WTC11 (cell line): ENCODE measurements at regions not wholly inside any gene's neighbourhood (a gene's known extent, or its start where the extent isn't known, plus 50 kb on each side); places are given as distances from the start of the nearest gene placed in this dataset.
A peak's percentile ranks its signal among the peaks of the same experiment; 100 is the strongest.

Experiments used
- ATAC-seq: fragments of 200-7000 bp; cut with Tn5 transposase; 2 replicates; pipeline ENCODE4 v1.10.0; 2021; ENCODE audit warnings: mild to moderate bottlenecking, moderate library complexity
- CTCF ChIA-PET: fragments of 300-600 bp; sonication (Branson Sonifier 250); formaldehyde crosslinking; loops from one replicate; lab custom pipeline; 2021; ENCODE audit warnings: antibody characterized with exemption; lab: Charles Lee
- POLR2A ChIA-PET: fragments of 350-600 bp; sonication (Branson Sonifier 250); formaldehyde crosslinking; loops from one replicate; lab custom pipeline; 2021; ENCODE audit warnings: antibody characterized with exemption; lab: Charles Lee
- DNase-seq: peaks from one replicate; pipeline ENCODE4 v3.0.0; 2021; ENCODE audit warnings: low spot score
- H3K27ac Mint-ChIP-seq: 2 replicates; pipeline ENCODE4 v1.8.0; 2021; ENCODE audit warnings: mixed read lengths
- H3K27me3 Mint-ChIP-seq: 2 replicates; pipeline ENCODE4 v1.8.0; 2021; ENCODE audit warnings: low read depth, mild to moderate bottlenecking, moderate library complexity, mixed read lengths
- H3K36me3 Mint-ChIP-seq: 2 replicates; pipeline ENCODE4 v1.8.0; 2021; ENCODE audit warnings: mixed read lengths
- H3K4me1 Mint-ChIP-seq: 2 replicates; pipeline ENCODE4 v1.8.0; 2022; ENCODE audit warnings: mixed read lengths
- H3K4me3 Mint-ChIP-seq: 2 replicates; pipeline ENCODE4 v1.8.0; 2021; ENCODE audit warnings: mild to moderate bottlenecking, moderate library complexity, mixed read lengths
- H3K9me3 Mint-ChIP-seq: 2 replicates; pipeline ENCODE4 v1.8.0; 2021; ENCODE audit warnings: mixed read lengths
- ATF1 ChIP-seq: sonication (generic); formaldehyde crosslinking; IDR thresholded peaks from 2 replicates; pipeline ENCODE4 v1.8.1; 2023; ENCODE audit warnings: mild to moderate bottlenecking, moderate library complexity, missing genetic modification reagents
- CBFB ChIP-seq: sonication (generic); formaldehyde crosslinking; IDR thresholded peaks from 2 replicates; pipeline ENCODE4 v1.8.1; 2022; ENCODE audit warnings: mild to moderate bottlenecking, low read depth, missing genetic modification reagents
- ESRRA ChIP-seq: sonication (generic); formaldehyde crosslinking; IDR thresholded peaks from 2 replicates; pipeline ENCODE4 v1.8.1; 2022; ENCODE audit warnings: mild to moderate bottlenecking, missing genetic modification reagents, borderline replicate concordance
- GABPB1 ChIP-seq: sonication (generic); formaldehyde crosslinking; IDR thresholded peaks from 2 replicates; pipeline ENCODE4 v1.8.1; 2023; ENCODE audit warnings: mild to moderate bottlenecking, missing genetic modification reagents
- JAZF1 ChIP-seq: fragments of 250-450 bp; sonication (Bioruptor Pico); IDR thresholded peaks from 2 replicates; pipeline ENCODE4 v1.9.0; 2021; ENCODE audit warnings: moderate library complexity, mild to moderate bottlenecking, inconsistent platforms
- JUN ChIP-seq: sonication (generic); formaldehyde crosslinking; IDR thresholded peaks from 2 replicates; pipeline ENCODE4 v1.8.0; 2023; ENCODE audit warnings: mild to moderate bottlenecking, missing genetic modification reagents
- MYBL2 ChIP-seq: sonication (generic); formaldehyde crosslinking; IDR thresholded peaks from 2 replicates; pipeline ENCODE4 v1.8.1; 2023; ENCODE audit warnings: mild to moderate bottlenecking, moderate library complexity, missing genetic modification reagents
- NFE2L1 ChIP-seq: sonication (generic); formaldehyde crosslinking; IDR thresholded peaks from 2 replicates; pipeline ENCODE4 v1.8.1; 2023; ENCODE audit warnings: missing genetic modification reagents
- NR2C2 ChIP-seq: sonication (generic); formaldehyde crosslinking; IDR thresholded peaks from 2 replicates; pipeline ENCODE4 v1.8.0; 2022; ENCODE audit warnings: mild to moderate bottlenecking, missing genetic modification reagents
- OVOL2 ChIP-seq: fragments of 250-450 bp; sonication (Bioruptor Pico); IDR thresholded peaks from 2 replicates; pipeline ENCODE4 v1.9.0; 2021; ENCODE audit warnings: mild to moderate bottlenecking, borderline replicate concordance
- RORB ChIP-seq: fragments of 250-450 bp; sonication (Bioruptor Pico); IDR thresholded peaks from 2 replicates; pipeline ENCODE4 v1.9.0; 2021; ENCODE audit warnings: mild to moderate bottlenecking
- SP1 ChIP-seq: sonication (generic); formaldehyde crosslinking; conservative IDR thresholded peaks from 2 replicates; pipeline ENCODE4 v1.8.1; 2022; ENCODE audit warnings: missing genetic modification reagents
- TCF7 ChIP-seq: sonication (generic); formaldehyde crosslinking; IDR thresholded peaks from 2 replicates; pipeline ENCODE4 v1.8.0; 2022; ENCODE audit warnings: mild to moderate bottlenecking, low read depth, missing genetic modification reagents, moderate library complexity
- ZNF219 ChIP-seq: sonication (generic); formaldehyde crosslinking; IDR thresholded peaks from 2 replicates; pipeline ENCODE4 v1.8.0; 2023; ENCODE audit warnings: missing genetic modification reagents, mild to moderate bottlenecking, borderline replicate concordance
- ZNF317 ChIP-seq: sonication (generic); formaldehyde crosslinking; IDR thresholded peaks from 2 replicates; pipeline ENCODE4 v1.8.1; 2023; ENCODE audit warnings: low read depth, mild to moderate bottlenecking, moderate library complexity, missing genetic modification reagents, borderline replicate concordance
- ZNF423 ChIP-seq: fragments of 250-450 bp; sonication (Bioruptor Pico); IDR thresholded peaks from 2 replicates; pipeline ENCODE4 v2.1.2; 2022; ENCODE audit warnings: mild to moderate bottlenecking, moderate library complexity
- ZNF671 ChIP-seq: fragments of 250-450 bp; sonication (Bioruptor Pico); IDR thresholded peaks from 2 replicates; pipeline ENCODE4 v1.8.0; 2021; ENCODE audit warnings: mild to moderate bottlenecking
- TF ChIP-seq, protein P1 (sequence below): sonication (generic); formaldehyde crosslinking; IDR thresholded peaks from 2 replicates; pipeline ENCODE4 v1.8.0; 2023; ENCODE audit warnings: mild to moderate bottlenecking, missing genetic modification reagents
- TF ChIP-seq, protein P2 (sequence below): sonication (generic); formaldehyde crosslinking; IDR thresholded peaks from 2 replicates; pipeline ENCODE4 v1.8.0; 2023; ENCODE audit warnings: missing genetic modification reagents
- TF ChIP-seq, protein P3 (sequence below): sonication (generic); formaldehyde crosslinking; IDR thresholded peaks from 2 replicates; pipeline ENCODE4 v1.8.1; 2023; ENCODE audit warnings: mild to moderate bottlenecking, missing genetic modification reagents, moderate library complexity
- TF ChIP-seq, protein P4 (sequence below): sonication (generic); formaldehyde crosslinking; IDR thresholded peaks from 2 replicates; pipeline ENCODE4 v1.8.0; 2022; ENCODE audit warnings: mild to moderate bottlenecking, missing genetic modification reagents
- TF ChIP-seq, protein P5 (sequence below): fragments of 250-450 bp; sonication (Bioruptor Pico); IDR thresholded peaks from 2 replicates; pipeline ENCODE4 v1.9.0; 2021; ENCODE audit warnings: mild to moderate bottlenecking
- TF ChIP-seq, protein P6 (sequence below): fragments of 200-600 bp; IDR thresholded peaks from 2 replicates; pipeline ENCODE4 v1.8.0; 2022; ENCODE audit warnings: antibody characterized with exemption
- TF ChIP-seq, protein P7 (sequence below): sonication (generic); formaldehyde crosslinking; IDR thresholded peaks from 2 replicates; pipeline ENCODE4 v1.8.1; 2023; ENCODE audit warnings: mild to moderate bottlenecking, missing genetic modification reagents, borderline replicate concordance

DNA sequence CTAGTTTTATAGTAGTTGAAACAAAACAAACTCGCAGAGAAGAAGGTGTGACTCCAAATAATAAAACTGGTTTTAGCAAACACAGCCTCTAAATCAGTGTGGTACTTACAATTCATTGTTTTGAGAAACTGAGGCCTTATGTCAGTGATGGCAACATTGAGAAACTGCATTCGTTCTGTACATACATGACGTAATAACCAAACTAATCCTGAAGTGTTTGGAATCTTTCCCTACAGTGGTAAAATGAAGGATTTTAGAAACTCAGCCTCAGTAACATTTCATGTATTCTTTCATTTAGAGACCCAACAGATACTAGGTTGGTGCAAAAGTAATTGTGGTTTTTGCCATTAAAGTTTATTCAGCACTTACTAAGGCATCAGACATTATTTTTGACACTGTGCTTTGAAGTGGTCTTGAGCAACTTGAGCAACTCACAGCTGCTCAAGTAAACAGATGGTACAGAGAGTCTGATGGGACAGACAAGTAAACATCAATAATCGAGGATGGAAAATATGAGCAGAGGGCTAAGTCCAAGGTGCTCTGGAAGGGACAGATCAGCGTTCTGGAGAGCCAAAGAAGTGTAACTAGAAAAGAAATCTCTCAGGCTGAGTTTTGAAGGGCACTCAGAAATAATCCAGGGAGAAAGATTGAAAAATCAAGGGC lies 390.8 kb upstream of the BOD1L1 start:
- H3K36me3 Mint-ChIP-seq, result peaks cover 16% of the 10 kb centered on the region
- ATAC-seq (no peak), DNase-seq (no peak)
- POLR2A ChIA-PET, result no interaction called here
- H3K4me3 Mint-ChIP-seq, result no peak overlapping the region
- CTCF ChIA-PET, result no interaction called here
- no peaks in the 10 kb centered on the region for H3K27me3 Mint-ChIP-seq
- H3K9me3 Mint-ChIP-seq, result peaks cover 31% of the 10 kb centered on the region
- TF ChIP-seq ESRRA (no peak), SP1 (no peak), ZNF671 (CRISPR knock-in tag) (no peak), OVOL2 (no peak), MYBL2 (CRISPR knock-in tag) (no peak)
- TF ChIP-seq, protein P1, sequence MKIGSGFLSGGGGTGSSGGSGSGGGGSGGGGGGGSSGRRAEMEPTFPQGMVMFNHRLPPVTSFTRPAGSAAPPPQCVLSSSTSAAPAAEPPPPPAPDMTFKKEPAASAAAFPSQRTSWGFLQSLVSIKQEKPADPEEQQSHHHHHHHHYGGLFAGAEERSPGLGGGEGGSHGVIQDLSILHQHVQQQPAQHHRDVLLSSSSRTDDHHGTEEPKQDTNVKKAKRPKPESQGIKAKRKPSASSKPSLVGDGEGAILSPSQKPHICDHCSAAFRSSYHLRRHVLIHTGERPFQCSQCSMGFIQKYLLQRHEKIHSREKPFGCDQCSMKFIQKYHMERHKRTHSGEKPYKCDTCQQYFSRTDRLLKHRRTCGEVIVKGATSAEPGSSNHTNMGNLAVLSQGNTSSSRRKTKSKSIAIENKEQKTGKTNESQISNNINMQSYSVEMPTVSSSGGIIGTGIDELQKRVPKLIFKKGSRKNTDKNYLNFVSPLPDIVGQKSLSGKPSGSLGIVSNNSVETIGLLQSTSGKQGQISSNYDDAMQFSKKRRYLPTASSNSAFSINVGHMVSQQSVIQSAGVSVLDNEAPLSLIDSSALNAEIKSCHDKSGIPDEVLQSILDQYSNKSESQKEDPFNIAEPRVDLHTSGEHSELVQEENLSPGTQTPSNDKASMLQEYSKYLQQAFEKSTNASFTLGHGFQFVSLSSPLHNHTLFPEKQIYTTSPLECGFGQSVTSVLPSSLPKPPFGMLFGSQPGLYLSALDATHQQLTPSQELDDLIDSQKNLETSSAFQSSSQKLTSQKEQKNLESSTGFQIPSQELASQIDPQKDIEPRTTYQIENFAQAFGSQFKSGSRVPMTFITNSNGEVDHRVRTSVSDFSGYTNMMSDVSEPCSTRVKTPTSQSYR (CRISPR knock-in tag), result no peak
- TF ChIP-seq, protein P2, sequence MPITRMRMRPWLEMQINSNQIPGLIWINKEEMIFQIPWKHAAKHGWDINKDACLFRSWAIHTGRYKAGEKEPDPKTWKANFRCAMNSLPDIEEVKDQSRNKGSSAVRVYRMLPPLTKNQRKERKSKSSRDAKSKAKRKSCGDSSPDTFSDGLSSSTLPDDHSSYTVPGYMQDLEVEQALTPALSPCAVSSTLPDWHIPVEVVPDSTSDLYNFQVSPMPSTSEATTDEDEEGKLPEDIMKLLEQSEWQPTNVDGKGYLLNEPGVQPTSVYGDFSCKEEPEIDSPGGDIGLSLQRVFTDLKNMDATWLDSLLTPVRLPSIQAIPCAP (CRISPR knock-in tag), result no peak
- TF ChIP-seq, all 79 proteins: peak for 0
- H3K4me1 Mint-ChIP-seq, result peaks cover 14% of the 10 kb centered on the region
- H3K27ac Mint-ChIP-seq, result no peak overlapping the region

DNA sequence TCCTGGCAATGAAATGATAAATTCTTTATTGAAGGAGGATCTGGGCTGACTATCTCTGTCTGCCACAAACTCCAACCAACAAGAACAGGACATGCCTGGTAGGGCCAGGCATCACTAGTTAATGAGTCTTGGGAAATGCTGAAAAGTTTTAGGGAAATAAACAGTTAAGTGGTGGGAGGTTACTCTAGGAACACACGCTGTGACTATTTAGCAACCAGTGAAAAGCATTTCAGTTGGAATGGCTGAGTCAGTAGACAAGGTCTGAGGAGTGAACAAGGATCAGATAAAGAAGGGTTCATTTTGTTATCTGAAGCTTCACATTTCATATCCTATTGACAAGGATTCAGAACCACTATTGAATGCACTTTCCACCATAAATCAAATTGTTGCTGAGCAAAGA lies 394.9 kb upstream of the BOD1L1 start:
- ATAC-seq (peak; percentile 22), DNase-seq (no peak)
- no peaks in the 10 kb centered on the region for H3K27me3 Mint-ChIP-seq
- ChIA-PET POLR2A (no interaction called here), CTCF (interaction anchor here (1.0 kb wide), 1 partner anchor 45 kb away, joined by 3 read pairs; no protein-coding TSS in a partner anchor)
- H3K9me3 Mint-ChIP-seq, result peaks cover 9% of the 10 kb centered on the region
- no peak overlapping the region for H3K4me3 Mint-ChIP-seq
- H3K4me1 Mint-ChIP-seq, result peaks cover 11% of the 10 kb centered on the region
- no peaks in the 10 kb centered on the region for H3K36me3 Mint-ChIP-seq
- TF ChIP-seq, protein P3, sequence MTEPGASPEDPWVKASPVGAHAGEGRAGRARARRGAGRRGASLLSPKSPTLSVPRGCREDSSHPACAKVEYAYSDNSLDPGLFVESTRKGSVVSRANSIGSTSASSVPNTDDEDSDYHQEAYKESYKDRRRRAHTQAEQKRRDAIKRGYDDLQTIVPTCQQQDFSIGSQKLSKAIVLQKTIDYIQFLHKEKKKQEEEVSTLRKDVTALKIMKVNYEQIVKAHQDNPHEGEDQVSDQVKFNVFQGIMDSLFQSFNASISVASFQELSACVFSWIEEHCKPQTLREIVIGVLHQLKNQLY, result no peak
- TF ChIP-seq, protein P4, sequence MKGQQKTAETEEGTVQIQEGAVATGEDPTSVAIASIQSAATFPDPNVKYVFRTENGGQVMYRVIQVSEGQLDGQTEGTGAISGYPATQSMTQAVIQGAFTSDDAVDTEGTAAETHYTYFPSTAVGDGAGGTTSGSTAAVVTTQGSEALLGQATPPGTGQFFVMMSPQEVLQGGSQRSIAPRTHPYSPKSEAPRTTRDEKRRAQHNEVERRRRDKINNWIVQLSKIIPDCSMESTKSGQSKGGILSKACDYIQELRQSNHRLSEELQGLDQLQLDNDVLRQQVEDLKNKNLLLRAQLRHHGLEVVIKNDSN (CRISPR knock-in tag), result no peak
- TF ChIP-seq ZNF219 (CRISPR knock-in tag) (no peak), NFE2L1 (CRISPR knock-in tag) (no peak), GABPB1 (CRISPR knock-in tag) (no peak), ZNF317 (CRISPR knock-in tag) (no peak), NR2C2 (CRISPR knock-in tag) (no peak), OVOL2 (no peak), JUN (CRISPR knock-in tag) (no peak), TCF7 (CRISPR knock-in tag) (no peak), ZNF671 (CRISPR knock-in tag) (no peak), ZNF423 (CRISPR knock-in tag) (no peak), RORB (CRISPR knock-in tag) (no peak), CBFB (CRISPR knock-in tag) (no peak), JAZF1 (CRISPR knock-in tag) (no peak), ATF1 (CRISPR knock-in tag) (no peak)
- TF ChIP-seq, protein P5, sequence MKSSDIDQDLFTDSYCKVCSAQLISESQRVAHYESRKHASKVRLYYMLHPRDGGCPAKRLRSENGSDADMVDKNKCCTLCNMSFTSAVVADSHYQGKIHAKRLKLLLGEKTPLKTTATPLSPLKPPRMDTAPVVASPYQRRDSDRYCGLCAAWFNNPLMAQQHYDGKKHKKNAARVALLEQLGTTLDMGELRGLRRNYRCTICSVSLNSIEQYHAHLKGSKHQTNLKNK (CRISPR knock-in tag), result no peak
- TF ChIP-seq, protein P6, sequence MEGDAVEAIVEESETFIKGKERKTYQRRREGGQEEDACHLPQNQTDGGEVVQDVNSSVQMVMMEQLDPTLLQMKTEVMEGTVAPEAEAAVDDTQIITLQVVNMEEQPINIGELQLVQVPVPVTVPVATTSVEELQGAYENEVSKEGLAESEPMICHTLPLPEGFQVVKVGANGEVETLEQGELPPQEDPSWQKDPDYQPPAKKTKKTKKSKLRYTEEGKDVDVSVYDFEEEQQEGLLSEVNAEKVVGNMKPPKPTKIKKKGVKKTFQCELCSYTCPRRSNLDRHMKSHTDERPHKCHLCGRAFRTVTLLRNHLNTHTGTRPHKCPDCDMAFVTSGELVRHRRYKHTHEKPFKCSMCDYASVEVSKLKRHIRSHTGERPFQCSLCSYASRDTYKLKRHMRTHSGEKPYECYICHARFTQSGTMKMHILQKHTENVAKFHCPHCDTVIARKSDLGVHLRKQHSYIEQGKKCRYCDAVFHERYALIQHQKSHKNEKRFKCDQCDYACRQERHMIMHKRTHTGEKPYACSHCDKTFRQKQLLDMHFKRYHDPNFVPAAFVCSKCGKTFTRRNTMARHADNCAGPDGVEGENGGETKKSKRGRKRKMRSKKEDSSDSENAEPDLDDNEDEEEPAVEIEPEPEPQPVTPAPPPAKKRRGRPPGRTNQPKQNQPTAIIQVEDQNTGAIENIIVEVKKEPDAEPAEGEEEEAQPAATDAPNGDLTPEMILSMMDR, result no peak
- TF ChIP-seq, protein P7, sequence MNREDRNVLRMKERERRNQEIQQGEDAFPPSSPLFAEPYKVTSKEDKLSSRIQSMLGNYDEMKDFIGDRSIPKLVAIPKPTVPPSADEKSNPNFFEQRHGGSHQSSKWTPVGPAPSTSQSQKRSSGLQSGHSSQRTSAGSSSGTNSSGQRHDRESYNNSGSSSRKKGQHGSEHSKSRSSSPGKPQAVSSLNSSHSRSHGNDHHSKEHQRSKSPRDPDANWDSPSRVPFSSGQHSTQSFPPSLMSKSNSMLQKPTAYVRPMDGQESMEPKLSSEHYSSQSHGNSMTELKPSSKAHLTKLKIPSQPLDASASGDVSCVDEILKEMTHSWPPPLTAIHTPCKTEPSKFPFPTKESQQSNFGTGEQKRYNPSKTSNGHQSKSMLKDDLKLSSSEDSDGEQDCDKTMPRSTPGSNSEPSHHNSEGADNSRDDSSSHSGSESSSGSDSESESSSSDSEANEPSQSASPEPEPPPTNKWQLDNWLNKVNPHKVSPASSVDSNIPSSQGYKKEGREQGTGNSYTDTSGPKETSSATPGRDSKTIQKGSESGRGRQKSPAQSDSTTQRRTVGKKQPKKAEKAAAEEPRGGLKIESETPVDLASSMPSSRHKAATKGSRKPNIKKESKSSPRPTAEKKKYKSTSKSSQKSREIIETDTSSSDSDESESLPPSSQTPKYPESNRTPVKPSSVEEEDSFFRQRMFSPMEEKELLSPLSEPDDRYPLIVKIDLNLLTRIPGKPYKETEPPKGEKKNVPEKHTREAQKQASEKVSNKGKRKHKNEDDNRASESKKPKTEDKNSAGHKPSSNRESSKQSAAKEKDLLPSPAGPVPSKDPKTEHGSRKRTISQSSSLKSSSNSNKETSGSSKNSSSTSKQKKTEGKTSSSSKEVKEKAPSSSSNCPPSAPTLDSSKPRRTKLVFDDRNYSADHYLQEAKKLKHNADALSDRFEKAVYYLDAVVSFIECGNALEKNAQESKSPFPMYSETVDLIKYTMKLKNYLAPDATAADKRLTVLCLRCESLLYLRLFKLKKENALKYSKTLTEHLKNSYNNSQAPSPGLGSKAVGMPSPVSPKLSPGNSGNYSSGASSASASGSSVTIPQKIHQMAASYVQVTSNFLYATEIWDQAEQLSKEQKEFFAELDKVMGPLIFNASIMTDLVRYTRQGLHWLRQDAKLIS (CRISPR knock-in tag), result no peak
- no peak overlapping the region for H3K27ac Mint-ChIP-seq
